DOHH2 (cell line): ENCODE measurements at regions not wholly inside any gene's neighbourhood (a gene's known extent, or its start where the extent isn't known, plus 50 kb on each side); places are given as distances from the start of the nearest gene placed in this dataset.

Experiments used
- H3F3A ChIP-seq: fragments of 200-600 bp; sonication (generic), shearing (Covaris generic); 2 replicates; pipeline ENCODE4 v1.6.0; 2016; ENCODE audit warnings: antibody characterized with exemption, mild to moderate bottlenecking; ENCODE audit not compliant: control insufficient read depth, insufficient read depth
- H3K27ac ChIP-seq: fragments of 200-600 bp; sonication (generic); 2 replicates; pipeline ENCODE4 v1.5.1; 2014; ENCODE audit warnings: low read depth, mild to moderate bottlenecking, low read length, moderate library complexity
- H3K27me3 ChIP-seq: fragments of 200-600 bp; sonication (generic); 2 replicates; pipeline ENCODE4 v1.6.1; 2014; ENCODE audit warnings: mild to moderate bottlenecking, low read length, mixed read lengths; ENCODE audit not compliant: control insufficient read depth
- H3K36me3 ChIP-seq: fragments of 200-600 bp; sonication (generic); 2 replicates; pipeline ENCODE4 v1.6.1; 2014; ENCODE audit warnings: mild to moderate bottlenecking, low read length, moderate library complexity, mixed read lengths; ENCODE audit not compliant: control insufficient read depth
- H3K4me1 ChIP-seq: fragments of 200-600 bp; sonication (generic); 2 replicates; pipeline ENCODE4 v1.6.1; 2014; ENCODE audit warnings: mild to moderate bottlenecking, low read length, mixed read lengths; ENCODE audit not compliant: control insufficient read depth
- H3K4me2 ChIP-seq: fragments of 200-600 bp; sonication (generic); 2 replicates; pipeline ENCODE4 v1.6.0; 2014; ENCODE audit warnings: mild to moderate bottlenecking, low read length, moderate library complexity
- H3K4me3 ChIP-seq: fragments of 200-600 bp; sonication (generic); 2 replicates; pipeline ENCODE4 v1.5.1; 2014; ENCODE audit warnings: mild to moderate bottlenecking, low read length, mixed read lengths
- H3K79me2 ChIP-seq: fragments of 200-600 bp; sonication (generic); 2 replicates; pipeline ENCODE4 v1.6.1; 2014; ENCODE audit warnings: mild to moderate bottlenecking, low read length, mixed read lengths; ENCODE audit not compliant: control insufficient read depth
- H3K9me2 ChIP-seq: fragments of 200-600 bp; sonication (generic); replicated peaks from 2 replicates; pipeline ENCODE4 v1.6.1; 2014; ENCODE audit warnings: mild to moderate bottlenecking, low read length, mixed read lengths; ENCODE audit not compliant: control insufficient read depth
- H3K9me3 ChIP-seq: fragments of 200-600 bp; sonication (generic); 2 replicates; pipeline ENCODE4 v1.6.1; 2014; ENCODE audit warnings: antibody characterized with exemption, low read length, mixed read lengths; ENCODE audit not compliant: control insufficient read depth, insufficient read depth
- H4K20me1 ChIP-seq: fragments of 200-600 bp; sonication (generic); 2 replicates; pipeline ENCODE4 v1.6.0; 2014; ENCODE audit warnings: low read depth, mild to moderate bottlenecking, antibody characterized with exemption, low read length, moderate library complexity; ENCODE audit not compliant: control insufficient read depth, insufficient read depth
- CTCF ChIP-seq: fragments of 200-600 bp; sonication (generic); IDR thresholded peaks from one replicate; pipeline ENCODE4 v1.5.1; 2014; ENCODE audit warnings: antibody characterized with exemption, mild to moderate bottlenecking, low read depth, low read length; ENCODE audit not compliant: poor library complexity, severe bottlenecking
- EZH2phosphoT487 ChIP-seq: fragments of 200-600 bp; sonication (generic); IDR thresholded peaks from 2 replicates; pipeline ENCODE4 v1.6.1; 2017; ENCODE audit warnings: borderline replicate concordance, mild to moderate bottlenecking, antibody characterized with exemption, low read length, moderate library complexity, mixed read lengths

- no peaks in the 10 kb centered on the region for H4K20me1 ChIP-seq
- H3K27ac ChIP-seq: no peak overlapping the region
- no peaks in the 10 kb centered on the region for H3K79me2 ChIP-seq
- H3K9me2 ChIP-seq: no peaks in the 10 kb centered on the region
- no peaks in the 10 kb centered on the region for H3K9me3 ChIP-seq
- no peaks in the 10 kb centered on the region for H3K4me1 ChIP-seq
- H3K4me3 ChIP-seq: no peak overlapping the region
- no peaks in the 10 kb centered on the region for H3F3A ChIP-seq
- H3K36me3 ChIP-seq: no peaks in the 10 kb centered on the region
- H3K27me3 ChIP-seq: no peaks in the 10 kb centered on the region; the same call in 1 of the 2 replicates
- no peak overlapping the region for H3K4me2 ChIP-seq
- TF ChIP-seq EZH2phosphoT487 (no peak), CTCF (no peak)
Measured at GRCh38 chr1:182141040-182141439, 79.5 kb upstream of the ZNF648 start.

- Histone ChIP-seq H3K9me2 (no peaks in the 10 kb centered on the region), H3K4me2 (no peak overlapping the region), H3K9me3 (no peaks in the 10 kb centered on the region; the same call in 1 of the 2 replicates), H3K27me3 (no peaks in the 10 kb centered on the region), H3K27ac (no peak overlapping the region), H3F3A (no peaks in the 10 kb centered on the region), H3K79me2 (no peaks in the 10 kb centered on the region), H3K36me3 (no peaks in the 10 kb centered on the region), H3K4me1 (no peaks in the 10 kb centered on the region), H4K20me1 (no peaks in the 10 kb centered on the region), H3K4me3 (no peak overlapping the region)
- no peak for TF ChIP-seq EZH2phosphoT487
- TF ChIP-seq CTCF: no peak
Measured at GRCh38 chr1:182139496-182139895, 78.0 kb upstream of the ZNF648 start.

GRCh38 chr1:182137546-182137945 lies 76.0 kb upstream of the ZNF648 start:
- Histone ChIP-seq H3K4me1 (no peaks in the 10 kb centered on the region), H3K4me2 (no peak overlapping the region), H3K36me3 (no peaks in the 10 kb centered on the region), H3K9me2 (no peaks in the 10 kb centered on the region), H3K27ac (no peak overlapping the region), H3K9me3 (peaks cover 5% of the 10 kb centered on the region; the same call in 1 of the 2 replicates), H3F3A (no peaks in the 10 kb centered on the region), H3K27me3 (no peaks in the 10 kb centered on the region), H3K4me3 (no peak overlapping the region), H3K79me2 (no peaks in the 10 kb centered on the region), H4K20me1 (no peaks in the 10 kb centered on the region)
- TF ChIP-seq EZH2phosphoT487 (no peak), CTCF (no peak)

GRCh38 chr1:182135946-182136345 lies 74.4 kb upstream of the ZNF648 start:
- TF ChIP-seq EZH2phosphoT487 (no peak), CTCF (no peak)
- Histone ChIP-seq H3K4me1 (no peaks in the 10 kb centered on the region), H3K9me2 (no peaks in the 10 kb centered on the region), H3K9me3 (peaks cover 5% of the 10 kb centered on the region; the same call in 1 of the 2 replicates), H3K27ac (no peak overlapping the region), H3K79me2 (no peaks in the 10 kb centered on the region), H4K20me1 (no peaks in the 10 kb centered on the region), H3K36me3 (no peaks in the 10 kb centered on the region), H3K4me3 (no peak overlapping the region), H3F3A (no peaks in the 10 kb centered on the region), H3K4me2 (no peak overlapping the region), H3K27me3 (no peaks in the 10 kb centered on the region)
